SU-DHL-6 (cell line): ENCODE measurements at regions not wholly inside any gene's neighbourhood (a gene's known extent, or its start where the extent isn't known, plus 50 kb on each side); places are given as distances from the start of the nearest gene placed in this dataset.

Experiments used
- H2AFZ ChIP-seq: fragments of 200-600 bp; sonication (generic); 2 replicates; pipeline ENCODE4 v1.6.1; 2014; ENCODE audit warnings: low read depth, mild to moderate bottlenecking, moderate library complexity, mixed read lengths, antibody characterized with exemption, low read length; ENCODE audit not compliant: severe bottlenecking
- H3F3A ChIP-seq: fragments of 200-600 bp; shearing (Covaris generic); 2 replicates; pipeline ENCODE4 v1.6.0; 2016; ENCODE audit warnings: antibody characterized with exemption, mild to moderate bottlenecking; ENCODE audit not compliant: insufficient read depth
- H3K27ac ChIP-seq: fragments of 200-600 bp; sonication (generic); 2 replicates; pipeline ENCODE4 v1.5.1; 2016; ENCODE audit warnings: low read depth, mild to moderate bottlenecking, low read length, moderate library complexity, mixed read lengths
- H3K27me3 ChIP-seq: fragments of 200-600 bp; sonication (generic), shearing (Covaris generic); 2 replicates; pipeline ENCODE4 v1.6.0; 2014; ENCODE audit warnings: mild to moderate bottlenecking, low read length
- H3K36me3 ChIP-seq: fragments of 200-600 bp; sonication (generic); 2 replicates; pipeline ENCODE4 v1.6.1; 2014; ENCODE audit warnings: mild to moderate bottlenecking, low read length, mixed read lengths
- H3K4me2 ChIP-seq: fragments of 300-600, 200-600 bp; shearing (Covaris generic), sonication (generic); 2 replicates; pipeline ENCODE4 v1.6.0; 2014; ENCODE audit warnings: low read length, low read depth, mild to moderate bottlenecking; ENCODE audit not compliant: poor library complexity, severe bottlenecking
- H3K4me3 ChIP-seq: fragments of 200-600 bp; sonication (generic); 2 replicates; pipeline ENCODE4 v1.5.1; 2014; ENCODE audit warnings: antibody characterized with exemption, low read length, mild to moderate bottlenecking, mixed read lengths; ENCODE audit not compliant: insufficient read depth, poor library complexity, severe bottlenecking
- H3K79me2 ChIP-seq: fragments of 200-600 bp; sonication (generic); 2 replicates; pipeline ENCODE4 v1.6.1; 2014; ENCODE audit warnings: mild to moderate bottlenecking, low read length, moderate library complexity; ENCODE audit not compliant: insufficient read depth
- H3K9ac ChIP-seq: fragments of 200-600 bp; sonication (generic); 2 replicates; pipeline ENCODE4 v1.7.0; 2014; ENCODE audit warnings: mild to moderate bottlenecking, low read length
- H3K9me2 ChIP-seq: fragments of 200-600 bp; sonication (generic); replicated peaks from 2 replicates; pipeline ENCODE4 v1.6.1; 2014; ENCODE audit warnings: low read length; ENCODE audit not compliant: insufficient read depth
- H3K9me3 ChIP-seq: fragments of 200-600 bp; sonication (generic); 2 replicates; pipeline ENCODE4 v1.6.1; 2014; ENCODE audit warnings: low read length, mixed read lengths; ENCODE audit not compliant: insufficient read depth
- H4K20me1 ChIP-seq: fragments of 200-600 bp; sonication (generic); 2 replicates; pipeline ENCODE4 v1.6.1; 2014; ENCODE audit warnings: low read depth, mild to moderate bottlenecking, antibody characterized with exemption, low read length, moderate library complexity, mixed read lengths
- EZH2phosphoT487 ChIP-seq: fragments of 200-600 bp; sonication (generic), shearing (Covaris generic); conservative IDR thresholded peaks from 2 replicates; pipeline ENCODE4 v1.6.1; 2018; ENCODE audit warnings: mild to moderate bottlenecking, antibody characterized with exemption, low read length, moderate library complexity, mixed read lengths
- TF ChIP-seq, protein P1 (sequence below): fragments of 200-600 bp; sonication (generic); IDR thresholded peaks from one replicate; pipeline ENCODE4 v1.5.1; 2017; ENCODE audit warnings: antibody characterized with exemption, mild to moderate bottlenecking, low read length, moderate library complexity; ENCODE audit not compliant: insufficient read depth, poor library complexity, severe bottlenecking

DNA sequence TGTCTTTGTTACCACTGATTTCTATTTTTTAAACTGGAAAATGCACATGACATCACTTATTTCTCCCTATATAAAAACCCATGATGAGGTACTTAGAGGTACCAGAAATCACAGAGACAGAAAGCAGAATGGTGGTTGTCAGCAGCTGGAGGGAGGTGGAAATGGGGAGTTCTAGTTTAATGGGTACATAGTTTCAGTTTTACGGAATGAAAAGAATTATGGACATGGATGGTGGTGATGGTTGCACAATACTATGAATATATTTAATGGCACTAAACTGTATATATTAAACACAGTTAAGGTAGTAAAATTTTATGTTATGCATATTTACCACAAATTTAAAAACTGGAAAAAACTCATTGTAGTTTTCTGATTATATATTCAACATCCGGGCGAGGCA is 50.5 kb upstream of the CPEB4 start:
- Histone ChIP-seq H2AFZ (no peak overlapping the region), H3K9me2 (no peaks in the 10 kb centered on the region), H3F3A (no peaks in the 10 kb centered on the region), H3K27ac (no peak overlapping the region), H3K4me3 (no peak overlapping the region), H3K9me3 (no peaks in the 10 kb centered on the region), H3K9ac (no peak overlapping the region), H3K36me3 (no peaks in the 10 kb centered on the region), H3K4me2 (no peak overlapping the region), H3K27me3 (no peaks in the 10 kb centered on the region), H3K79me2 (no peaks in the 10 kb centered on the region), H4K20me1 (no peaks in the 10 kb centered on the region)
- TF ChIP-seq, protein P1, sequence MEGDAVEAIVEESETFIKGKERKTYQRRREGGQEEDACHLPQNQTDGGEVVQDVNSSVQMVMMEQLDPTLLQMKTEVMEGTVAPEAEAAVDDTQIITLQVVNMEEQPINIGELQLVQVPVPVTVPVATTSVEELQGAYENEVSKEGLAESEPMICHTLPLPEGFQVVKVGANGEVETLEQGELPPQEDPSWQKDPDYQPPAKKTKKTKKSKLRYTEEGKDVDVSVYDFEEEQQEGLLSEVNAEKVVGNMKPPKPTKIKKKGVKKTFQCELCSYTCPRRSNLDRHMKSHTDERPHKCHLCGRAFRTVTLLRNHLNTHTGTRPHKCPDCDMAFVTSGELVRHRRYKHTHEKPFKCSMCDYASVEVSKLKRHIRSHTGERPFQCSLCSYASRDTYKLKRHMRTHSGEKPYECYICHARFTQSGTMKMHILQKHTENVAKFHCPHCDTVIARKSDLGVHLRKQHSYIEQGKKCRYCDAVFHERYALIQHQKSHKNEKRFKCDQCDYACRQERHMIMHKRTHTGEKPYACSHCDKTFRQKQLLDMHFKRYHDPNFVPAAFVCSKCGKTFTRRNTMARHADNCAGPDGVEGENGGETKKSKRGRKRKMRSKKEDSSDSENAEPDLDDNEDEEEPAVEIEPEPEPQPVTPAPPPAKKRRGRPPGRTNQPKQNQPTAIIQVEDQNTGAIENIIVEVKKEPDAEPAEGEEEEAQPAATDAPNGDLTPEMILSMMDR = no peak
- no peak for TF ChIP-seq EZH2phosphoT487
